22Rv1 (cell line): ENCODE measurements at regions not wholly inside any gene's neighbourhood (a gene's known extent, or its start where the extent isn't known, plus 50 kb on each side); places are given as distances from the start of the nearest gene placed in this dataset.

ENCODE experiments used
- H3K27ac ChIP-seq: fragments of 450-650 bp; 2 replicates; pipeline ENCODE4 v1.5.1; 2017
- CTCF ChIP-seq: fragments of 450-650 bp; IDR thresholded peaks from 2 replicates; pipeline ENCODE4 v1.5.1; 2017; ENCODE audit warnings: mild to moderate bottlenecking
- ZFX ChIP-seq: fragments of 450-650 bp; IDR thresholded peaks from 2 replicates; pipeline ENCODE4 v1.6.1; 2017; ENCODE audit warnings: antibody characterized with exemption, borderline replicate concordance

DNA sequence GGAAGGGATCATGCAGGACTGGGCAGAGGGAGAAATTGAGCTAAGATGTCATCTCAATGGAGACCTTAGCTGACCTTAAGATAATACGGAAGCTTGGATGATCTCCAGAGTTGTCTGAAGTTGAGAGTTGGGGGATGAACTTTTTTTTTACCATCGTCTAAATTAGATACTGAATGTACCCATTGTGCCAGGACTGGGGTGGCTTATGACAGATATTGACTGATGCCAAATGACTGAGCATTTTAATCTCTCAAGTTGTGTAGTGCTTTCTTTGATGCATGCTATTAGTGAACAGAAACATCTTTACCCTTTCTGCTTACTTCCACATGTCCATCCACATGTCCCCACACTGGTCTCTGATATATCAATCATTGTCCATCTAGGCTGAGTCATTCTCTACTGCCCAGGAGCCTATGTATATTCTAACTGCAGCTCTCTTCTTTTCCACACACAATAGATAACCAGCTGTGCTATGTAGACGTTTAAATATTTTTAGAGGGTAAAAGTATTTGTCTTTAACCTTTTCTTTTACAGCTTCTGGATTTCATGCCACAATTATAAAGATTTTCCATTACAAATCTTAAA is 60.2 kb upstream of the ZKSCAN2 start:
- TF ChIP-seq ZFX (no peak), CTCF (no peak)
- no peak overlapping the region for H3K27ac ChIP-seq

GRCh38 chr16:25311950-25312349 is 54.3 kb upstream of the ZKSCAN2 start:
- no peak for TF ChIP-seq CTCF
- no peak for TF ChIP-seq ZFX
- H3K27ac ChIP-seq = no peak overlapping the region

DNA sequence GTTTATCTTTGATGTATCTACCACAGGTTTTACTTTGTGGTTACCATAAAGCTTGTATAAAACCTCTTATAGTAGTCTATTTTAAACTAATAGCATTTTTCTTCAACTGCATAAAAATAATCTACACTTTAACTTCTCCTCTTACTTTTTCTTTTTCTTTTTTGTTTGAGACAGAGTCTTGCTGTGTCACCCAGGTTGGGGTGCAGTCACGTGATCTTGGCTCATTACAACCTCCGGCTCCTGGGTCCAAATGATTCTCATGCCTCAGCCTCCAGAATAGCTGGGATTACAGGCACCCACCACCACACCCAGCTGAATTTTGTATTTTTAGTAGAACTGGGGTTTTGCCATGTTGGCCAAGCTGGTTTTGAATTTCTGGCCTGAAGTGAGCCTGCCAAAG is 53.4 kb upstream of the ZKSCAN2 start:
- no peak for TF ChIP-seq CTCF
- TF ChIP-seq ZFX = no peak

More for the DNA sequence above, 53.4 kb upstream of the ZKSCAN2 start:
- no peak overlapping the region for H3K27ac ChIP-seq
